Activated T-cell treated with anti-CD3 and anti-CD28 coated beads, Interleukin-2, amount 50 U/mL, for 48 hours (primary cell): ENCODE measurements at regions not wholly inside any gene's neighbourhood (a gene's known extent, or its start where the extent isn't known, plus 50 kb on each side); places are given as distances from the start of the nearest gene placed in this dataset.

ENCODE experiments used
- DNase-seq, 2 experiments: peaks; one replicate each; pipeline ENCODE4 v3.0.0-alpha.2; 2020

DNA sequence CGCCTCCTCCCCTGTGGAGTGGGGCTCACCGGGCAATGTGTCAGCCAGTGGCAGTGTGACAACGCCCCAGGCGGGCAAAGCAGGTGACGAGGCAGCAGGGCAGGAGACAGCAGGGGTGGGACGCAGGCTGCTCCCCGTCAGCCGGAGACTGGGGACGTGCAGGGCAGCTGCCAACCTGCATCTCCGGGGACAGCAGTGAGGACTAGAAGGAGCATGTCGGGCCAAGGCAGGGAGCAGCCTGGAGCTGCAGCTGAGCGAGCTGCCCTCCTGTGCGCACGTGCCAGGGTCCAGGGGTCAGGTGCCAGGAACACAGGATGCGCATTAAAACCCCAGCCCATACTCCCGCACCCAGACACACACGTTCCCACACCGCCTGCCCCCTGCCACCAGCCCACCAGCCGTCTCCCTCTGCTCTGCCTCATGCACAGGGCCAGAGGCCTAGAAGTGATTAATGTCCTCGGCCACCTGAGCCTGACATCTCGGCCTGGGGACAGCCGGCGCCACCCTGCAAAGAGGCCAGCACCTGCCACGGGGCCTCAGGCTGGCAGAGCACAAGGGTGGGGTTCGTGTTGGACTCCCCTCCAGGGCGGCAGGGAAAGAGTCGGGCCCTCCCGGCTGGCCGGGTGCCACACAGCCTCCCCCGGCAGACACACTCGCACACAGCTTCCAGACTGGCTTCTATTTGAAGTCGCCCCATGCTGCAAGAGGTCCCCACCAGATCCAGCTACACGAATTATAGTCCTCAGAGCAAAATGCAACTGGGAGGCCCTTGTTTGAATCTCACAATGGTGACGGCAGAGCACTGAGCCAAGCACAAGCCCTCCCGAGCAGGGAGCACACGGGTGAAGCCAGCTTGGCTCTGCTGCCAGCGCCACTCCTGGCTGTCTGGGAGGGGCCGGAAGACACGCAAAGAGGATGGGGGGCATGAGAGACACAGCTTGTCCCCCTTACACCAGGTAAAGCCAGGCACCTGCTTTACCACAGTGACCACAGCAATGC, 90.4 kb downstream of the RBFOX3 start:
- no peak for DNase-seq

DNA sequence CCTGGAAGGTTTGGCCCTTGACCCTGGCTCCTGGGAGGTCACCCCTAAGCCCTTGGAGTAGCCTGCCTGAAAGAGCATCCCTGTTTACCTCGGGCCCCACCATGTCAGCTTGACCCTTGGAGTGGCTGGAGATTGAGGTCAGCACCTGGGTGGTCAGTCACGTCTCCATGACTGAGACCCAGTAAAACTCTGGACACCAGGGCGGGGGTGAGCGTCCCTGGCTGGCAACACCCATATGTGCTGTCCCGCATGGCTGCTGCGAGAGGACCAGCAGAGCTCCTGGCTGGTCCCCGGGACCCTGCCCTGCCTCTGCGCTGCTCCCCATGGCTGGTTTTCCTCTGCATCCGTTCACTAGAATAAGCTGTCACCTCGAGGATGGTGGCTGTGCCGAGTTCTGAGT, 91.2 kb downstream of the RBFOX3 start:
- no peak for DNase-seq

DNA sequence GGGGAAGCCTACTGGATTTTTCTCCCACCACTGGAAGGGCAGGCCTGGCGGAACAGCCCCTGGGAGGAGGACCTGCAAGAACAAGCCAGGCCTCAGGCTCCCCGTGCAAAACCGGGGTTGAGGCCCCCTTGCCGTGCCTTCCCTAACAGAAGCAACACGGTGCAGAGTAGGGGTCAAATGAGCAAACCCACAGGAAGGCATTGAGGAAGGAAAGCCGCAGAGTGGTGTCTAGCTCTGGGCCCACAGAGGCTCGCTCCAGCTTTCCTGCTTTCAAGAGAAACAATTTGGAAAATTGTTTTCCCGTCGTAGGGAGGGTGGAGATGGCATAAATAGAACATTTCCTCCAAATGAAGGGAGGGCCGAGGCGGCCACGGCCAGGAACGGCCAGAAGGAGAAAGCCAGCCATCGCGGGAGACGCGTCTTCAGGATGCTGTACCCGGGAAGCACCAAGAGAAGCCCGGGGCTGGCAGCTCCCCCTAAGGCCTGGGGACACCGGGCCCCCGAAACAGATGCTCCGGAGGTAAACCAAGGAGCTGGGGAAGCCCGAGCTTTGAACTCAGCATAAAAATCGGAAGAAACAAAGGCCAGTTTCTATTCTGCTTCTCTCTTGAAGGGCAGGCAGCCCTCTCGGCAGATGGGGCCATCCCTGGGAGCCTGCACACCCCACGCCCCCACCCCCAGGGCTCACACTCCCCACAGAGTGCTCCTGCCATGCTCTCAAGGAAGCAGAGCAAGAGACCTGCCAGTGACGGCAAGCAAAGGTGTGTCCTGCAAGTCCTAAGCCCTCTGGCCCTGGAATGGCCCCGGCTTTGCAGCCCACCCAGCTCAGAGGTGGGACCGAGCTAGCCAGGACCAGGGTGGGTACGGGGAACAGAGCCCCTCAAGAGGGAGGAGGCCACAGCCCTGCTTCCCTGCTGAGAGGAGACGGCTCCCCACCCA, 92.0 kb downstream of the RBFOX3 start:
- no peak for DNase-seq

- DNase-seq = no peak
Measured at GRCh38 chr17:79517827-79518584, 92.8 kb downstream of the RBFOX3 start.

GRCh38 chr17:79515646-79516571, 94.9 kb downstream of the RBFOX3 start:
- no peak for DNase-seq

GRCh38 chr17:79515110-79515509, 95.7 kb downstream of the RBFOX3 start:
- DNase-seq = no peak

DNA sequence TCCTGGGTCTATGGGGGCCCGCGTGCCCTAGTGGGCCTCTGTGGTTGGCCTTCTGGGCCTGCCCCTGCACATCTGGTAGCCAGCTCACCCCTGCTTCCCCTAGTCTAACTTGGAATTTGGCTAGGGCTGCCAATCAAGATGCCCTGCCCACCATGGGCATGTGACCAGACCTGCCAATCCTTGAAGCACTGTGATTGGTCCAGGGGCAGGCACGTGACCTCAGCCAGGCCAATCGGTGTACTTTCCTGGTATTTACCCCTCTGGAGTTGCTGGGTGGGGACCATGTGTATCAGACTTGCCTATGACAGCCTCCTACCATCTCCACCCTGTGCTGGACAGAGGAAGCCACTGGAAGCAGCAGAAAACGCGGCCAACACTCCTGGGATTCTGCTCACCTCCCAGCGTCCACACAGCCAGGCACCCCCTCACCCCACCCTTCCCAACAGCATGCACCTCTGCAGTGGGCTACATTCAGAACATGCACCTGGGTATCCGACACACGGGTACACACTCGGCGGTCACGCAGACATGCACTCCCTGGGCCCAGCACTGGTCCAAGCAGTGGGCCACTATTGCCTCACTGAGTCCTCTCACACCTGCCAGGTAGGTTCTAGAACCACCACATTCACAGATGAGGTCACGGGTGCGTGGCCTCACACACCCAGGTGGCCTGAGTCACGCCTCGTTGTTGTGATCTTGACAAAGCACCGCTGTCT, 96.9 kb downstream of the RBFOX3 start:
- DNase-seq = no peak

DNA sequence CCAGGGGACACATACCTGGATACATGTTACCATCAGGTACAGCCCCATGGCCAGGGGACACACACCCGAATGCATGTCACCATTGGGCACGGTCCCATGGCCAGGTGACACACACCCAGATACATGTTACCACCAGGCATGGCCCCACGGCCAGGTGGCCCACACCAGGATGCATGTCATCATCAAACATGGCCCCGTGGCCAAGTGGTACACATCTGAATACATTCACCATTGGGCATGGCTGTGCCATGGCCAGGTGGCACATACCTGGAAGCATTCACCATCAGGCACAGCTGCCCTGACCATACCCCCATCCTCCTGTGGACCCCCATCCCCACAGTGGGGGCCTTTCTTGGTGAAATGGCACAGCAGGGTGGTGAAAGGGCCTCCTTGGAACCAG, 97.6 kb downstream of the RBFOX3 start:
- DNase-seq = no peak

- DNase-seq = no peak
Measured at GRCh38 chr17:79511471-79511870, 99.4 kb downstream of the RBFOX3 start.

DNA sequence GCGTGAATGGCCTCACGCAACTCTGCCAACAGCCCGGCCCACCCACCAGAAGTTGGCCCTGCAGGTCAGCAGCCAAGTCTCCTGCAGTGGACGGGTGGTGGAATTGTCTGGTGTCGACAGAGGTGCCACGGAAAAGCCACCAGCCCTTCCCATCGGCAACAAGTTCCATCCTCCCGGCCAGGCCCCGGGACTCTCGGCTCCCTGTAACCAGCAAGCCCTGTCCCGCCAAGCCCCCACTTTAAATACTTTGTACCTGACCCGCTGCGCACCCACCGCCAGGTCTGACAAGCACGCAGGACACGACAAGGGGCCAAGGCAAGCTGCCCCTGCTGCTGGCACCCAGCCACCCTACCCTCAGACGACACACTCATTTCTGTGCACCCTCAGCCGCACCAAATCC, 100.8 kb downstream of the RBFOX3 start:
- no peak for DNase-seq

DNA sequence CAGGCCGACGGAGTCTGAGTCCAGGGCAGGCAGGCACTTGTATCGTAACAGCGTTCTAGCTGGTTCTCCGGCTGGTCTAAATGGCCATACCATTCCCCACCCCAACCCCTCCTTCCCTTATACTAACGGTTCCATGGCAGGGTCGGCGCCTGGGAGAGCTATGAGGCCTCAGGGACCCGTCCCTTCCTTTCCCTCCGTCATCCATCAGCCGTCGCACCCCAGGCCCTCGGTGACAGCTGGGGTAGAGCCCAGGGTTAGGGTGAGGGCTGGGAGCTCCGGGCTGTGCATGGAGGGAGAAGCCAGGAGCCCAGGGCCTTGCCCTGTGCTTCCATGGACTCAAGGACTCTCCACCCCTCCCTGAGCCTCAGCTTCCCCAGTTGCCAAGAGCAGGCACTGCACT, 101.4 kb downstream of the RBFOX3 start:
- no peak for DNase-seq

DNA sequence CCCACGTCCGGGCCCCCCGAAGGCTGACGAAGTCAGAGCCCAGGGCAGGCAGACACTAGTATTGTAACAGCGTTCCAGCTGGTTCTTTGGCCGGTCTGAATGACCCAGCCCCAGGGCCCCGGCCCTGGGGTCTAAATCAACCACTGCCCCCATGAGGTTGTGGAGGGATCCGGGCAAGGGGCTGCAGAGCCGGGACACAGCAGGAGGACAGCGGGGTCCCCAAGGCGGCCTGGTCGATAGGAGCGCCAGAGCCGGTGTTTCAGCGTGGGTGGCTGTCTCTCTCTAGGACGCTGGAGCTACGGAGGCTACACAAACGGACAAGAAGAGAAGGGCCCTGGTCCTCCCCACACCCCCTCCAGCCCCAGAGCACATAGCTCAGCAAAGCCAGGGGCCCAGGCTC, 101.8 kb downstream of the RBFOX3 start:
- no peak for DNase-seq

DNA sequence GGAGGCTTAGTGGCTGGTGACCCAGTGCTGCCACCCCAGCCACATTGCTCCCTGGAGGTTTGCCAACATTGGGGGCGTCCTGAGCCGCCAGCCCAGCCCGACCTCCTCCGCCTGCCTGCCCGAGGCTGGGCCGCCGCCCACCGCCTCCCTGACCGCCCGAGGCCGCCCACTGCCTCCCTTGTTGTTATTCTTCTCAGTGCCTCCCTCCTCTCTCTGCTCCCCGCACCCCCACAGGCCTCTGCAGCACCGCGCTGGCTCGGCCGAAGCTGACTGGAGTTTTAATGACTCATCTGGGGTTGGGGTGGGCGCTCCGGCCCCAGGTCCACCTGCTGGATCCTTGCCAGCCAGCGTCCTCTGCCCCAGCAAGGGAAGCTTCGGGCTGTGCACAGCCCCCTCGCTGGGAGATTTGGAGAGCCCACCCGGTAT, 102.5 kb downstream of the RBFOX3 start:
- no peak for DNase-seq

DNA sequence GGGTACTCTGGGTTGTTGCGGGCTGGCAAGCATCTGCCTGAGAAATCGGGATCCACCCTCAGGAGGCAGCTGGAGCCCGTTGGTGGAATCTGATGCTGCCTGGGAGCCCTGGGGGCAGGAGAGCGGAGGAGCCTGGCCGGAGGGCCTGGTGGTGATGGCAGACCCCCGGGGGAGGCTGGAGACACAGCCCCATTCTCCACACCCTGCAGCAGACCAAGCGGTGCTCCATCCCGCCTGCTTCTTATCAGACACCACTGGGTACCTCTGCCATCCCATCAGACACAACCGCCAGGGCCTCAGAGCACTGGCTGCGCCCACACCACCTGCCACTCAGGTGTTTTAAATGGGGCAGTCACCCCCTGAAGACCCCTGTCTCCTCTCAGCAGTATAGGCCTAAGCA, 103.9 kb downstream of the RBFOX3 start:
- DNase-seq = no peak

DNA sequence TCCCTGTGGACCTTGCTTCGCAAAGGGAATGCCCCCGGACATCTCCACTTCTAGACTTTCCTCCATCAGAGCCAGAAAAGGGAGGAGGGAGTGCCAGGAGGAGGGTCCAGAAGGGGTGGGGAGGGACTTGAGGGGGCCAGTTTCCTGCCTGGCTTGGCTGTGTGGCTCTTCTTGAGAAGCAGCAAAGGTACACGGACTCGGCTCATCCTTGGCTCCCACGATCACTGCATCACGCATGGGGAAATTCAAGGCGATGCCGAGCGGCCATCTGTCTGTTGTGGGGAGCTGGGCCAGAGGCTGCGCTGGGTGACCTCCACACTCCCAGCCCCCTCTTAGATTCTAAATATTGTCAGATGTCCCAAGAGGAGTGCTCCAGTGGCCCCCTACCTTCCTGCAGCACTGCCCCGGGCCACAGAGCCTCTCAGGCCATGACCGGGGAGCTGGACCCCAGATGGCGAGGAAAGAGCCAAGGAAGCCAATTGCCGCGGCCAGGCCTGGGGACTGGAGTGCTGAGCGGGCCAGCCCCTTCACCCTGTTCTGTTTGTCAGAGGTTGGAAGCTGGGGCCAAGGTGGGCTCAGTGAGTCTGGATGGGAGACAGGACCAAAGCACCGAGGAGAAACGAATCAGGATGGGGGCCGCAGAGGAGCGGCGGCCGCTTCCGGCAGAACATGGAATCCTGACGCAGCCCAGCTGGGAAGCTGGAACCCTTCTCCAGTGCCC, 104.5 kb downstream of the RBFOX3 start:
- no peak for DNase-seq

GRCh38 chr17:79505199-79505598, 105.7 kb downstream of the RBFOX3 start:
- DNase-seq = no peak

DNA sequence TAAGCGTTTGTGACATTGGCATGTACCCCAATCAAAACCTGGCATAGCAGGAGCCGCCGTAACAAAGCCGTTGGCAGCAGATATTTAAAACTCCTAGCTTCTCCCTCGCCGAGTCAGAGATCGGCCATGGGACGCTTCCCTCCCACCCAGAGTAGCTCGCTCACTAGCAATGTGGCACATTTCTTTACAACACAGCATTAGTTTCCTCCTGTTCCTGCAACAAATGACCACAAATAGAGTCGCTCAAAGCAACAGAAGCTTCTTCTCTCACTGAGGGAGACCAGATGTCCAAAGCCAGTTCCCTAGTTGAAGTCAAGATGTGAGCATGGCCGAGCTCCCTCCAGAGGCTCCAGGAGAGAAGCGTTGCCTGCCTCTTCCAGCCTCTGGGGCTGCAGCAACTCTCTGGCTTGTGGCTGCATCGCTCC, 106.7 kb downstream of the RBFOX3 start:
- DNase-seq = no peak

GRCh38 chr17:79503126-79503839, 107.6 kb downstream of the RBFOX3 start:
- DNase-seq = no peak

DNA sequence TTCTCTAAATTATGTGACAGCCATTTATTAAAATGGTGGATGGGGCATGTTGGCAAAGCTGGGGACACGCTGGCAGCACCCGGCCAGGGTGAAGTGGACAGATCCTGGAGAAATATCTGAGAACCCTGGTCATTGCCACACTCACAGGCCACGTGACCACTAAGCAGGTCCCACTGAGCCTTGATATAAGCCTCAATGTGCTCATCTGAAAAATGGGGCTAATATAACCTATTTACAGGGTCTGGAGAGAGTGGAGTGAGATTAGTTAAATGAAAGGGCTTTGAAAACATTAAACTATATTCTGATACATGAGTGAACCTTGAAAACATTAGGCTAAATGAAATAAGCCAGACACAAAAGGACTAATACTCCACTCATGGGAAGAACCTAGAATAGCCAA, 108.9 kb downstream of the RBFOX3 start:
- no peak for DNase-seq
